Vagina (tissue), 2 donors: ENCODE measurements at regions not wholly inside any gene's neighbourhood (a gene's known extent, or its start where the extent isn't known, plus 50 kb on each side); places are given as distances from the start of the nearest gene placed in this dataset.

Experiments
- DNase-seq, 2 donors: peaks; one replicate each; pipeline ENCODE4 v3.0.0-alpha.2; 2017; ENCODE audit errors: extremely low spot score in 2 of 2
- H3K27ac ChIP-seq: fragments of 200-600 bp; sonication (generic); one replicate; pipeline ENCODE4 v1.5.1; 2019
- H3K27me3 ChIP-seq: fragments of 200-600 bp; sonication (generic); one replicate; pipeline ENCODE4 v1.5.1; 2019
- H3K36me3 ChIP-seq, 2 donors: fragments of 200-600 bp; sonication (generic); one replicate each; pipeline ENCODE4 v1.5.1; 2017 to 2019
- H3K4me1 ChIP-seq: fragments of 200-600 bp; sonication (generic); one replicate; pipeline ENCODE4 v1.5.1; 2019
- H3K4me3 ChIP-seq, 2 donors: fragments of 200-600 bp; sonication (generic); 1 replicate in 1 of 2; 2 replicates in 1 of 2; pipeline ENCODE4 v1.5.1; 2016 to 2019
- H3K9me3 ChIP-seq: fragments of 200-600 bp; sonication (generic); one replicate; pipeline ENCODE4 v1.5.1; 2019
- CTCF ChIP-seq, 3 experiments: fragments of 450-650 bp in 2 of 3; fragments of 200-600 bp in 1 of 3; sonication (generic) in 1 of 3; IDR thresholded peaks; one replicate each; pipeline ENCODE4 v1.5.1; 2017 to 2019; ENCODE audit warnings: antibody characterized with exemption in 3 of 3, mild to moderate bottlenecking in 2 of 3, moderate library complexity in 2 of 3
- POLR2A ChIP-seq, 2 donors: fragments of 450-650 bp; IDR thresholded peaks; one replicate each; pipeline ENCODE4 v1.6.1; 2017; ENCODE audit warnings: antibody characterized with exemption in 2 of 2, mild to moderate bottlenecking in 2 of 2, moderate library complexity in 2 of 2
- POLR2AphosphoS5 ChIP-seq, 2 donors: sonication (generic); formaldehyde crosslinking; IDR thresholded peaks; one replicate each; pipeline ENCODE4 v1.9.0; 2017; ENCODE audit warnings: antibody characterized with exemption in 2 of 2, mild to moderate bottlenecking in 2 of 2, low read depth in 1 of 2; ENCODE audit not compliant: insufficient read depth in 1 of 2
- intact Hi-C: fragments of 100-400 bp; cut with DNase I; formaldehyde crosslinking; loops from one replicate; pipeline ENCODE4 v1.15.1; 2023

DNA sequence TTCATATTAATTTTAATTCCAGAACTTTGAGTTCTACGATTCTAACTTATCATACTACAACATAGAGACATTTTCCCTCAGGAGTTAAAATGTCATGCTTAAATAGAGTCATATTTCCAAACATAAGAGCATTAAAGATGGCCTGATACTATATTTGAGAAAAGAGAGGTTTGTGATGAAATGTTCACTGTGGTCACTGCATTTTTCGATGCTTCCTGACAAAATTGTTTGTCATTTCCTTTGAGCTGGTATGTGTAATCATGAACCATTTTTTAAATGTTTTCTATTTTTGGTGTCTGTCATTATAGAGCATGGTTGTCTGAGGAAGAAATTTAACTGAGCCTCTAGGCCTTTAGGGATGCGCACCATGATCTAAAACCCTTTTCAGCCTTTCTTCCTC is 721.4 kb upstream of the NR2F2 start:
- no peaks in the 10 kb centered on the region for H3K36me3 ChIP-seq
- no peaks in the 10 kb centered on the region for H3K9me3 ChIP-seq
- peaks cover 18% of the 10 kb centered on the region for H3K4me1 ChIP-seq
- no peak for DNase-seq
- intact Hi-C loops: loop anchor here (5.0 kb wide), 1 partner anchor 733 kb away; no protein-coding TSS in a partner anchor
- no peak overlapping the region for H3K4me3 ChIP-seq
- no peak for TF ChIP-seq POLR2AphosphoS5 (IDR thresholded peaks at IDR 0.05; ENCODE audit: insufficient read depth in 1 of 2, low read depth in 1 of 2)
- TF ChIP-seq POLR2A (IDR thresholded peaks at IDR 0.05): no peak
- no peak for TF ChIP-seq CTCF (IDR thresholded peaks at IDR 0.05)
- H3K27me3 ChIP-seq: no peaks in the 10 kb centered on the region
- no peak overlapping the region for H3K27ac ChIP-seq

DNA sequence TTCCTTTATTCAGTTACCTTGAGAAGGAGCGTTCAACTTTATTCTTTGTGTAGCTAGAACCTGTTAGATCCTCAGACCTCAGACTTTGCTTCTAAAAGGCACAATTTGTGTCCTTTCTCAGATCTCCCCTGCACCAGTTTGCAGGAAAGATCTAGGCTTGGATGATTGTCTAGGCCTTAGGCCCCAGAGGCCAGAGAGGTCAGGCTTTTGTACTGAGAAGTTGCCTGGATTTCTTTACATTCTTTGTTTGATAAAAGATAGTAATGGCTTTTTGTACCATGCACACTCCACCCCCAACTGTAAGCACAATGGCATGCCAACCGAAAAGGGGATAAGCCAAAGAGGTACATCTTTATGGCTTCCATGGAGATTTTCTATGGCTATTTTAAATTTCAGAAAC is 719.6 kb upstream of the NR2F2 start:
- H3K4me1 ChIP-seq: no peaks in the 10 kb centered on the region
- H3K27me3 ChIP-seq: no peaks in the 10 kb centered on the region
- H3K36me3 ChIP-seq: no peaks in the 10 kb centered on the region
- intact Hi-C loops: no loop called here
- H3K9me3 ChIP-seq: no peaks in the 10 kb centered on the region
- no peak overlapping the region for H3K4me3 ChIP-seq
- DNase-seq: no peak
- no peak for TF ChIP-seq POLR2A (IDR thresholded peaks at IDR 0.05)
- H3K27ac ChIP-seq: no peak overlapping the region

DNA sequence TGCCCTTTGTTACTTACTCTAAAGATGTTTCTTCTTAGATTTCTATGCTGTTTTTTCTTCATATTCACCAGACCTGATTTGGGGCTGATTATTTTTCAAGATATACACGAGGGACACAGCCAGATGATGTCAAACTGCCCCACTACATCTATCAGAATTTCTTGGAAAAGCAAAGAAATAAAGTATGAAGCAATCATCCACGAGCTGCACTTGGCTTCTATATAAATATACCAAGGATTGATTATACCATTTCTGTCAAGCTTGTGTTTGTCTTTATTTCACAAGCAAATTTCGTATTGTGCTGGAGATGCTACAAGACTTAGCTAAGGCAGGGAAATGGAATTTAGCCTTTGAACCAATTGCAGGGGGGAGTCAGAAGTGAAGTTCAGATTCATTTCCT is 715.1 kb upstream of the NR2F2 start:
- Histone ChIP-seq H3K36me3 (no peaks in the 10 kb centered on the region), H3K27me3 (no peaks in the 10 kb centered on the region), H3K4me1 (no peaks in the 10 kb centered on the region), H3K27ac (no peak overlapping the region), H3K4me3 (no peak overlapping the region), H3K9me3 (no peaks in the 10 kb centered on the region)
- no peak for TF ChIP-seq POLR2AphosphoS5 (IDR thresholded peaks at IDR 0.05; ENCODE audit: insufficient read depth in 1 of 2, low read depth in 1 of 2)
- TF ChIP-seq POLR2A (IDR thresholded peaks at IDR 0.05): no peak
- no peak for TF ChIP-seq CTCF (IDR thresholded peaks at IDR 0.05)
- DNase-seq: no peak
- intact Hi-C loops: no loop called here

- no peaks in the 10 kb centered on the region for H3K9me3 ChIP-seq
- no peak for DNase-seq
- H3K4me1 ChIP-seq: no peaks in the 10 kb centered on the region
- no peak overlapping the region for H3K27ac ChIP-seq
- H3K27me3 ChIP-seq: no peaks in the 10 kb centered on the region
- TF ChIP-seq POLR2AphosphoS5 (IDR thresholded peaks at IDR 0.05; ENCODE audit: insufficient read depth in 1 of 2, low read depth in 1 of 2): no peak
- no peak for TF ChIP-seq CTCF (IDR thresholded peaks at IDR 0.05)
- no peak for TF ChIP-seq POLR2A (IDR thresholded peaks at IDR 0.05)
- H3K36me3 ChIP-seq: no peaks in the 10 kb centered on the region
- H3K4me3 ChIP-seq: no peak overlapping the region
- intact Hi-C loops: no loop called here
Observed at GRCh38 chr15:95616306-95616705, 714.2 kb upstream of the NR2F2 start.

DNA sequence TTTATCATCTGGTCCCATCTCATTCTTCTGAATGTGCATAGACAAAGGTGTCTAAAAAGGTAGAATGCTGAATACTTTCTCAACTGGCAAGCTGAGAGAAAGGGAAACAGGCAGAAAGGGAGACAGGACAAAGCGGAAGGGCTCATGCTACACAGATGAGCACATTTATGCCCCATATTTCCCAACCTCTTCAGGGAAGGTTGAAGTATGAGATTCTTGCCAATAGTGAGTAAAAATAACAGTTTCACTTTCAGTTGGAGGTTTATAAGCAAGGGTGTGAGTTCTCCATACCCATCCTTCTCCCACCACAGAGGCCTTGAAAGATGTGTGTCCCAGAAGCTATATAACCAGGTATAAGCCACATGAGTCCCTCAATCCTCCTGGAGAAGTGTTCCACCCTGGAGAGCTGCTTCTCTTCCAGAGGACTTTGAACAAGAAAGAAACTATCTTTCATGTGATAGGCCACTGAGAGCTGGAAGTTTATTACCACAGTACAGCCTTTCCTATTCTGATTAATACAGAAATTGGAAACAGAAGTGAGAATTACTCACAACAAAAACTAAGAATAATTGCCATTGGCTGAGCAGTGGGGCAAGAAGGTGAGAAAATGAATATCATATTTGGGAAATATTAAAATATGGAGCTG is 709.4 kb upstream of the NR2F2 start:
- Histone ChIP-seq H3K36me3 (no peaks in the 10 kb centered on the region), H3K4me3 (no peak overlapping the region), H3K27me3 (no peaks in the 10 kb centered on the region), H3K9me3 (no peaks in the 10 kb centered on the region), H3K4me1 (no peaks in the 10 kb centered on the region), H3K27ac (no peak overlapping the region)
- no peak for TF ChIP-seq CTCF (IDR thresholded peaks at IDR 0.05)
- TF ChIP-seq POLR2AphosphoS5 (IDR thresholded peaks at IDR 0.05; ENCODE audit: insufficient read depth in 1 of 2, low read depth in 1 of 2): no peak
- intact Hi-C loops: no loop called here
- DNase-seq: no peak
